Ishikawa (cell line): ENCODE measurements at regions not wholly inside any gene's neighbourhood (a gene's known extent, or its start where the extent isn't known, plus 50 kb on each side); places are given as distances from the start of the nearest gene placed in this dataset.

Experiments used
- CEBPB ChIP-seq: IDR thresholded peaks from 2 replicates; pipeline ENCODE4 v1.6.1; 2012
- CREB1 ChIP-seq: IDR thresholded peaks from 2 replicates; pipeline ENCODE4 v1.6.1; 2012; ENCODE audit warnings: low read depth
- EGR1 ChIP-seq: IDR thresholded peaks from 2 replicates; pipeline ENCODE4 v1.6.1; 2012
- EP300 ChIP-seq: IDR thresholded peaks from 2 replicates; pipeline ENCODE4 v1.6.1; 2012; ENCODE audit warnings: borderline replicate concordance
- FOXM1 ChIP-seq: IDR thresholded peaks from 2 replicates; pipeline ENCODE4 v1.6.1; 2012; ENCODE audit warnings: low read depth, borderline replicate concordance
- NFIC ChIP-seq: IDR thresholded peaks from 2 replicates; pipeline ENCODE4 v1.6.1; 2012
- RAD21 ChIP-seq: IDR thresholded peaks from 2 replicates; pipeline ENCODE4 v1.6.1; 2012; ENCODE audit warnings: low read depth
- REST ChIP-seq: IDR thresholded peaks from 2 replicates; pipeline ENCODE4 v1.6.1; 2012; ENCODE audit warnings: low read depth, mild to moderate bottlenecking
- TAF1 ChIP-seq: IDR thresholded peaks from 2 replicates; pipeline ENCODE4 v1.6.1; 2012; ENCODE audit warnings: low read depth, mild to moderate bottlenecking
- TCF12 ChIP-seq: IDR thresholded peaks from 2 replicates; pipeline ENCODE4 v1.6.1; 2012; ENCODE audit warnings: low read depth
- TEAD4 ChIP-seq: IDR thresholded peaks from 2 replicates; pipeline ENCODE4 v1.6.1; 2012
- USF1 ChIP-seq: IDR thresholded peaks from 2 replicates; pipeline ENCODE4 v1.6.1; 2012
- YY1 ChIP-seq: IDR thresholded peaks from 2 replicates; pipeline ENCODE4 v1.6.1; 2012; ENCODE audit warnings: low read depth
- ZBTB7A ChIP-seq: IDR thresholded peaks from 2 replicates; pipeline ENCODE4 v1.6.1; 2012; ENCODE audit warnings: low read depth
- TF ChIP-seq, protein P1 (sequence below): IDR thresholded peaks from 2 replicates; pipeline ENCODE4 v1.6.1; 2012

DNA sequence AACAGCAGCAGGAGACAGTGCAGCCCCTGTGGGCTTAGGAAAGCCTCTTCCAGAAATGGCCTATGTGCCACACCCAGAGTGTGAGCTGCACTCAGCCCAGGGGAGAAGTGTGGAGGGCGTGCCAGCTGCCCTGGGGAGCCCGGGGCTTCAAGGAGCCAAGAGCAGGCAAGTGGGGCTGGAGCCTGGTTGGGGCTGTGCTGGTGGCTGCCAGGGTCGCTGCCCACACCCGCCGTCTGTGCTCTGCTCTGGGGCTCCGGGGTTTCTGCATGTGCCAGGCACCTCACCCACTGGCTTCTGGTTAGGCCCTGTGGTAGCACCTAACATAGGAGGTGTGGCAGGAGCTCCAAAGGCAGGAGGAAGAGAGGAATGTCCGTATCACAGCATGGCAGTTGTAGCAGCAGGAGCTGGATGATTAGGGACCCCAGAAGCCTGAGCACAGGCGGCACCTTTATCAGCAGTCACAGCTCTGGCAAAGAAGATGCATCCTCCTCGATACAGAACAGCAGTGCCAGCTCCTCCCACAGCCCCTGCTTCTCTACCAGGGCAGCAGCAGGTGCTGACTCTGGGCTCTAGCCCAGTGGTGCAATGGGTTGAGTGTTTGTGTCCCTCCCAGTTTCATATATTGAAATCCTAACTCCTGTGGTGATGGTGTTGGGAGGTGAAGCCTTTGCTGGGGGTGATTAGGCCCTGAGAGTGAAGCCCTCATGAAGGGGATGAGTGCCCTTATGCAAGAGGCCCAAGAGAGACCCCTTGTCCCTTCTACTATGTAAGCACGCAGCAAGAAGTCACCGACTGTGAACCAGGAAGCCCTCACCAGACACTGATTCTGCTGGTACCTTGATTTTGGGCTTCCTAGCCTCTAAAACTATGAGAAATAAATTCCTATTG, 70.0 kb upstream of the KLF13 start:
- TF ChIP-seq YY1 (no peak), FOXM1 (no peak), TCF12 (no peak), EP300 (no peak), USF1 (no peak), RAD21 (no peak), CREB1 (no peak), CEBPB (no peak), REST (no peak), TAF1 (no peak), TEAD4 (no peak), NFIC (no peak)

- TF ChIP-seq YY1 (no peak), CEBPB (no peak), EP300 (no peak), TAF1 (no peak), TEAD4 (no peak), ZBTB7A (no peak), RAD21 (no peak), EGR1 (no peak), REST (no peak), CREB1 (no peak), FOXM1 (no peak), USF1 (no peak)
- TF ChIP-seq, protein P1, sequence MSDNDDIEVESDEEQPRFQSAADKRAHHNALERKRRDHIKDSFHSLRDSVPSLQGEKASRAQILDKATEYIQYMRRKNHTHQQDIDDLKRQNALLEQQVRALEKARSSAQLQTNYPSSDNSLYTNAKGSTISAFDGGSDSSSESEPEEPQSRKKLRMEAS, result no peak
Measured at GRCh38 chr15:31257286-31257685, 69.3 kb upstream of the KLF13 start.

DNA sequence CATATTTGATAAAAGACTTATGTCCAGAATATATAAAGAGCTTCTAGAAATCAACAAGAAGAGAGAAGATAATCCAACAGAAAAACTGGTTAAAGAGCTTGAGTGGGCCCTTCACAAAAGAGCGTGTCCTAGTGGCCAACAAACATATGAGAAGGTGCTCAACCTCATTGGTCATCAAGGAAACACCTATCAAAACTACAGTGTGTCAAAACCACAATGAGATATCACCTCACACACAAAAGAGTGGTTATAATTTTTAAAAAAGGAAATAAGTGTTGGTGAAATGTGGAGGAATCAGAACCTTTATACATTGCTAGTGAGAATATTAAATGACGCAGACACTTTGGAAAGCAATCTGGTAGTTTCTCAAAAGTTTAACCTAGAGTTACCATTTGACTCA, 68.4 kb upstream of the KLF13 start:
- TF ChIP-seq, protein P1, result no peak
- TF ChIP-seq TAF1, result no peak
- no peak for TF ChIP-seq ZBTB7A
- TF ChIP-seq CEBPB, result no peak
- TF ChIP-seq CREB1, result no peak
- TF ChIP-seq EGR1, result no peak

GRCh38 chr15:31259562-31260252, 66.9 kb upstream of the KLF13 start:
- TF ChIP-seq RAD21, result no peak
- TF ChIP-seq, protein P1, result no peak
- TF ChIP-seq TAF1, result no peak
- no peak for TF ChIP-seq USF1
- TF ChIP-seq TEAD4, result no peak
- TF ChIP-seq EGR1, result no peak
- TF ChIP-seq CREB1, result no peak
- TF ChIP-seq ZBTB7A, result no peak
- TF ChIP-seq REST, result no peak
- TF ChIP-seq FOXM1, result no peak
- TF ChIP-seq YY1, result no peak
- no peak for TF ChIP-seq TCF12
- TF ChIP-seq EP300, result no peak
- TF ChIP-seq NFIC, result no peak
- TF ChIP-seq CEBPB, result no peak
